ENCODE measurements at regions not wholly inside any gene's neighbourhood (a gene's known extent, or its start where the extent isn't known, plus 50 kb on each side); places are given as distances from the start of the nearest gene placed in this dataset.

GRCh38 chr5:142402752-142403318 lies 78.0 kb upstream of the SPRY4 start:
- TF ChIP-seq, protein P1, sequence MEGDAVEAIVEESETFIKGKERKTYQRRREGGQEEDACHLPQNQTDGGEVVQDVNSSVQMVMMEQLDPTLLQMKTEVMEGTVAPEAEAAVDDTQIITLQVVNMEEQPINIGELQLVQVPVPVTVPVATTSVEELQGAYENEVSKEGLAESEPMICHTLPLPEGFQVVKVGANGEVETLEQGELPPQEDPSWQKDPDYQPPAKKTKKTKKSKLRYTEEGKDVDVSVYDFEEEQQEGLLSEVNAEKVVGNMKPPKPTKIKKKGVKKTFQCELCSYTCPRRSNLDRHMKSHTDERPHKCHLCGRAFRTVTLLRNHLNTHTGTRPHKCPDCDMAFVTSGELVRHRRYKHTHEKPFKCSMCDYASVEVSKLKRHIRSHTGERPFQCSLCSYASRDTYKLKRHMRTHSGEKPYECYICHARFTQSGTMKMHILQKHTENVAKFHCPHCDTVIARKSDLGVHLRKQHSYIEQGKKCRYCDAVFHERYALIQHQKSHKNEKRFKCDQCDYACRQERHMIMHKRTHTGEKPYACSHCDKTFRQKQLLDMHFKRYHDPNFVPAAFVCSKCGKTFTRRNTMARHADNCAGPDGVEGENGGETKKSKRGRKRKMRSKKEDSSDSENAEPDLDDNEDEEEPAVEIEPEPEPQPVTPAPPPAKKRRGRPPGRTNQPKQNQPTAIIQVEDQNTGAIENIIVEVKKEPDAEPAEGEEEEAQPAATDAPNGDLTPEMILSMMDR (conservative IDR thresholded peaks at IDR 0.05; ENCODE audit: low read depth, low read length): no peak
- TF ChIP-seq EZH2phosphoT487 (IDR thresholded peaks at IDR 0.05; ENCODE audit: borderline replicate concordance, low read length) (no peak), EZH2 (IDR thresholded peaks at IDR 0.05; ENCODE audit: low read length, unreplicated experiment) (no peak)

All from PC-3 (cell line).